ENCODE measurements at regions not wholly inside any gene's neighbourhood (a gene's known extent, or its start where the extent isn't known, plus 50 kb on each side); places are given as distances from the start of the nearest gene placed in this dataset.
A peak's percentile ranks its signal among the peaks of the same experiment; 100 is the strongest.

- no peak for DNase-seq
Observed at GRCh38 chr11:113553235-113553634, 78.0 kb upstream of the DRD2 start.

- DNase-seq: no peak
Observed at GRCh38 chr11:113552271-113552670, 77.1 kb upstream of the DRD2 start.

- no peak for DNase-seq
Observed at GRCh38 chr11:113551645-113552044, 76.4 kb upstream of the DRD2 start.

- DNase-seq: no peak
Observed at GRCh38 chr11:113549611-113550578, 74.7 kb upstream of the DRD2 start.

- DNase-seq: no peak
Observed at GRCh38 chr11:113549061-113549460, 73.9 kb upstream of the DRD2 start.

GRCh38 chr11:113547739-113548138 is 72.5 kb upstream of the DRD2 start:
- no peak for DNase-seq

GRCh38 chr11:113546757-113547507 is 71.7 kb upstream of the DRD2 start:
- no peak for DNase-seq

GRCh38 chr11:113542420-113542819 is 67.2 kb upstream of the DRD2 start:
- DNase-seq: no peak

- DNase-seq: no peak
Observed at GRCh38 chr11:113540416-113541330, 65.5 kb upstream of the DRD2 start.

GRCh38 chr11:113538451-113539412 is 63.5 kb upstream of the DRD2 start:
- DNase-seq: no peak

GRCh38 chr11:113534625-113535024 is 59.4 kb upstream of the DRD2 start:
- DNase-seq: no peak

GRCh38 chr11:113533425-113533698 is 58.2 kb upstream of the DRD2 start:
- no peak for DNase-seq

- DNase-seq: peak; percentile 88
Observed at GRCh38 chr11:113532697-113533424, 57.7 kb upstream of the DRD2 start.

- DNase-seq: no peak
Observed at GRCh38 chr11:113531575-113532451, 56.6 kb upstream of the DRD2 start.

GRCh38 chr11:113531083-113531482 is 55.9 kb upstream of the DRD2 start:
- no peak for DNase-seq

GRCh38 chr11:113529606-113530005 is 54.4 kb upstream of the DRD2 start:
- no peak for DNase-seq

- no peak for DNase-seq
Observed at GRCh38 chr11:113528982-113529381, 53.8 kb upstream of the DRD2 start.

- no peak for DNase-seq
Observed at GRCh38 chr11:113526521-113526920, 51.3 kb upstream of the DRD2 start.

Data from dermis blood vessel endothelial cell (primary cell).